Fibroblast of the aortic adventitia (primary cell): ENCODE measurements at regions not wholly inside any gene's neighbourhood (a gene's known extent, or its start where the extent isn't known, plus 50 kb on each side); places are given as distances from the start of the nearest gene placed in this dataset.
"Not testable (repeated sequence)": the region's sequence is repeated elsewhere in the genome, so short reads cannot be mapped to it uniquely, and the experiment has no call there.

Experiments used
- DNase-seq: peaks from one replicate; pipeline ENCODE4 v3.0.0-alpha.2; 2010; ENCODE audit warnings: low read depth
- H3K4me3 ChIP-seq: 2 replicates; pipeline ENCODE4 v1.5.1; 2011; ENCODE audit warnings: low read depth, mild to moderate bottlenecking, control low read depth, low read length, moderate library complexity
- CTCF ChIP-seq: IDR thresholded peaks from 2 replicates; pipeline ENCODE4 v1.5.1; 2011; ENCODE audit warnings: mild to moderate bottlenecking, low read length, control low read depth, inconsistent platforms; ENCODE audit not compliant: insufficient read depth

- no peak overlapping the region for H3K4me3 ChIP-seq
- TF ChIP-seq CTCF: no peak
- no peak for DNase-seq
Observed at GRCh38 chr17:20703781-20704180, 124.3 kb downstream of the CDRT15L2 start.

GRCh38 chr17:20705186-20705585 is 125.7 kb downstream of the CDRT15L2 start:
- DNase-seq, H3K4me3 ChIP-seq: not testable (repeated sequence)

- TF ChIP-seq CTCF: no peak
- no peak overlapping the region for H3K4me3 ChIP-seq
- no peak for DNase-seq
Observed at GRCh38 chr17:20706751-20707373, 127.3 kb downstream of the CDRT15L2 start.

- not testable (repeated sequence) for H3K4me3 ChIP-seq, DNase-seq
Observed at GRCh38 chr17:20708821-20709220, 129.3 kb downstream of the CDRT15L2 start.

- not testable (repeated sequence) for H3K4me3 ChIP-seq, DNase-seq
Observed at GRCh38 chr17:20716481-20716880, 137.0 kb downstream of the CDRT15L2 start.

- peak; percentile 6 for DNase-seq
Observed at GRCh38 chr17:20721171-20721570, 141.6 kb downstream of the CDRT15L2 start.

GRCh38 chr17:20724391-20724790 is 144.9 kb downstream of the CDRT15L2 start:
- H3K4me3 ChIP-seq, DNase-seq: not testable (repeated sequence)

More at GRCh38 chr17:20721171-20721570, 141.6 kb downstream of the CDRT15L2 start:
- no peak overlapping the region for H3K4me3 ChIP-seq
- TF ChIP-seq CTCF: no peak

- DNase-seq, H3K4me3 ChIP-seq: not testable (repeated sequence)
Observed at GRCh38 chr17:20727201-20727600, 147.7 kb downstream of the CDRT15L2 start.

GRCh38 chr17:20728181-20728580 is 148.7 kb downstream of the CDRT15L2 start:
- no peak for TF ChIP-seq CTCF
- no peak overlapping the region for H3K4me3 ChIP-seq
- no peak for DNase-seq

- not testable (repeated sequence) for DNase-seq, H3K4me3 ChIP-seq
Observed at GRCh38 chr17:20731131-20731530, 151.6 kb downstream of the CDRT15L2 start.
